ENCODE measurements at regions not wholly inside any gene's neighbourhood (a gene's known extent, or its start where the extent isn't known, plus 50 kb on each side); places are given as distances from the start of the nearest gene placed in this dataset.
A peak's percentile ranks its signal among the peaks of the same experiment; 100 is the strongest.

GRCh38 chr2:122236152-122236874, 480.9 kb downstream of the TSN start:
- Histone ChIP-seq H2BK15ac (ENCODE audit: low read length) (no peak overlapping the region), H4K91ac (replicated peaks; ENCODE audit: insufficient read length, low read length) (no peak overlapping the region), H3K4me2 (ENCODE audit: insufficient read depth in 1 of 2, low read depth in 2 of 2, low read length in 2 of 2) (no peak overlapping the region), H3K14ac (ENCODE audit: insufficient read length) (no peak overlapping the region), H3K79me2 (ENCODE audit: control insufficient read depth in 1 of 2, insufficient read depth in 2 of 2, low read length in 2 of 2) (no peaks in the 10 kb centered on the region), H3K4ac (replicated peaks; ENCODE audit: insufficient read length, low read depth, low read length) (no peak overlapping the region), H4K8ac (ENCODE audit: extremely low read depth, insufficient read depth, low read length) (peak overlapping the region; percentile 46; the same call in 1 of the 2 replicates), H3K79me1 (ENCODE audit: low read depth, low read length) (no peaks in the 10 kb centered on the region), H3K23me2 (ENCODE audit: low read depth, low read length) (no peaks in the 10 kb centered on the region), H2BK120ac (replicated peaks; ENCODE audit: low read depth, low read length) (no peak overlapping the region), H3K9ac (replicated peaks in 1 of 4; ENCODE audit: extremely low read depth in 1 of 4, low read depth in 3 of 4, low read length in 3 of 4) (no peak overlapping the region), H2AFZ (ENCODE audit: low read length) (no peak overlapping the region), H3K4me1 (replicated peaks in 1 of 4; ENCODE audit: control insufficient read depth in 3 of 4, insufficient read depth in 4 of 4, low read length in 3 of 4) (no peaks in the 10 kb centered on the region), H4K20me1 (replicated peaks in 1 of 2; ENCODE audit: control insufficient read depth in 1 of 2, insufficient read depth in 2 of 2, low read length in 2 of 2) (no peaks in the 10 kb centered on the region), H3K18ac (ENCODE audit: extremely low read depth, low read length) (no peak overlapping the region), H3K27ac (ENCODE audit: low read depth, low read length) (no peak overlapping the region), H3K27me3 (replicated peaks in 1 of 4; ENCODE audit: control insufficient read depth in 3 of 4, extremely low read depth in 1 of 4, insufficient read depth in 3 of 4, low read length in 3 of 4) (no peaks in the 10 kb centered on the region), H3K56ac (replicated peaks; ENCODE audit: insufficient read length, low read depth, low read length) (no peak overlapping the region), H4K5ac (ENCODE audit: insufficient read length, low read depth, low read length) (no peak overlapping the region), H3K9me3 (ENCODE audit: insufficient read depth in 2 of 2, low read depth in 1 of 2, low read length in 1 of 2) (no peaks in the 10 kb centered on the region; a peak in 1 of 4 replicates), H2BK20ac (ENCODE audit: low read length) (no peak overlapping the region), H3K23ac (ENCODE audit: insufficient read length) (no peak overlapping the region), H3K4me3 (ENCODE audit: extremely low read depth in 1 of 4, insufficient read depth in 2 of 4, low read depth in 3 of 4, low read length in 4 of 4) (no peak overlapping the region), H2BK12ac (ENCODE audit: low read depth, low read length) (no peak overlapping the region), H2AK5ac (ENCODE audit: low read depth, low read length) (no peak overlapping the region), H2BK5ac (ENCODE audit: low read depth, low read length) (no peak overlapping the region), H3K36me3 (ENCODE audit: control insufficient read depth in 2 of 4, insufficient read depth in 4 of 4, low read length in 3 of 4) (no peaks in the 10 kb centered on the region)
- no peak for FAIRE-seq
- ChIA-PET POLR2A (ENCODE audit: partially characterized antibody) (no interaction called here), CTCF (ENCODE audit: partially characterized antibody) (no interaction called here)
- no peak for DNase-seq (ENCODE audit: low read depth in 1 of 2, low spot score in 2 of 2)
- WGBS, 2 experiments (ENCODE audit: extremely low coverage in 1 of 2, insufficient coverage in 1 of 2, insufficient read length in 1 of 2, insufficient replicate concordance in 2 of 2, low coverage in 1 of 2, low lambda C conversion rate in 2 of 2, missing lambda C conversion rate in 1 of 2), result 90% methylated on average over 7 of the region's 7 CpGs; no CpG with 5 or more reads in 1 of the 2 experiments
- TF ChIP-seq GABPA (IDR thresholded peaks at IDR 0.05; ENCODE audit: borderline replicate concordance, insufficient read depth, low read length), result no peak
- no peak for TF ChIP-seq ZNF274 (IDR thresholded peaks at IDR 0.05; ENCODE audit: borderline replicate concordance, extremely low read depth, low read length)
- no peak for TF ChIP-seq EGR1 (IDR thresholded peaks at IDR 0.05; ENCODE audit: borderline replicate concordance, low read depth, low read length)
- TF ChIP-seq KDM5A (IDR thresholded peaks at IDR 0.05; ENCODE audit: low read length), result no peak
- no peak for TF ChIP-seq POLR2A (IDR thresholded peaks at IDR 0.05; ENCODE audit: control extremely low read depth in 1 of 2, low read depth in 2 of 2, low read length in 2 of 2)
- no peak for TF ChIP-seq RFX5 (IDR thresholded peaks at IDR 0.05; ENCODE audit: borderline replicate concordance, low read depth, low read length)
- no peak for TF ChIP-seq JUN (IDR thresholded peaks at IDR 0.05; ENCODE audit: low read depth, low read length)
- TF ChIP-seq NRF1 (IDR thresholded peaks at IDR 0.05; ENCODE audit: low read depth, low read length), result no peak
- no peak for TF ChIP-seq SIN3A (conservative IDR thresholded peaks at IDR 0.05 in 1 of 2, IDR thresholded peaks at IDR 0.05 in 1 of 2; ENCODE audit: low read depth in 1 of 2, low read length in 2 of 2)
- no peak for TF ChIP-seq HDAC6 (IDR thresholded peaks at IDR 0.05; ENCODE audit: low read depth, low read length)
- TF ChIP-seq ATF3 (IDR thresholded peaks at IDR 0.05; ENCODE audit: insufficient read depth, low read depth, low read length), result no peak
- no peak for TF ChIP-seq CEBPB (IDR thresholded peaks at IDR 0.05; ENCODE audit: low read depth, low read length)
- no peak for TF ChIP-seq TCF12 (IDR thresholded peaks at IDR 0.05; ENCODE audit: low read depth, low read length)
- TF ChIP-seq RBBP5 (IDR thresholded peaks at IDR 0.05; ENCODE audit: borderline replicate concordance, low read depth, low read length), result no peak
